ENCODE measurements at regions not wholly inside any gene's neighbourhood (a gene's known extent, or its start where the extent isn't known, plus 50 kb on each side); places are given as distances from the start of the nearest gene placed in this dataset.

DNA sequence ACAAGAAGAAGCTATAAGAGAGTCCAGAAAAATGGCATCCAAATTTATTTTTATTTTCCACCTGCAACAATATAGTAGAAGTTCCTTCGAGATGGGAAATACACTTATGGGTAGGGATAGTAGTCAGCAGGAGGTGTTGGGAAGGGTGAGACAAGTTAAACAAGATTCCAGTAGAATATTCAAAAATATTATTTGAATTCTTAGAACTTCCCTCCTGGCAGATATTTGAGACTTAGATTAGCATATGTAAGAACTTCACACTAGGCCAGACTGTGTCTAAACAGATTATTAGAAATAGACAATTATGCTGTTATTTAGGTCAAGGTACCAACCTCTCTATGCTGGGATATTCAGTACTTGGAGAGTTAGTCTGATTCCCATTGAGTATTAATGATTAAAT is 108.7 kb downstream of the PLK2 start:
- Mint-ChIP-seq H3K36me3 (ENCODE audit: low read depth) (no peaks in the 10 kb centered on the region), H3K4me3 (no peak overlapping the region), H3K9me3 (peaks cover 2% of the 10 kb centered on the region), H3K4me1 (no peaks in the 10 kb centered on the region), H3K27ac (ENCODE audit: unreplicated experiment) (no peak overlapping the region), H3K27me3 (ENCODE audit: low read depth) (no peaks in the 10 kb centered on the region)
- TF ChIP-seq, protein P1, sequence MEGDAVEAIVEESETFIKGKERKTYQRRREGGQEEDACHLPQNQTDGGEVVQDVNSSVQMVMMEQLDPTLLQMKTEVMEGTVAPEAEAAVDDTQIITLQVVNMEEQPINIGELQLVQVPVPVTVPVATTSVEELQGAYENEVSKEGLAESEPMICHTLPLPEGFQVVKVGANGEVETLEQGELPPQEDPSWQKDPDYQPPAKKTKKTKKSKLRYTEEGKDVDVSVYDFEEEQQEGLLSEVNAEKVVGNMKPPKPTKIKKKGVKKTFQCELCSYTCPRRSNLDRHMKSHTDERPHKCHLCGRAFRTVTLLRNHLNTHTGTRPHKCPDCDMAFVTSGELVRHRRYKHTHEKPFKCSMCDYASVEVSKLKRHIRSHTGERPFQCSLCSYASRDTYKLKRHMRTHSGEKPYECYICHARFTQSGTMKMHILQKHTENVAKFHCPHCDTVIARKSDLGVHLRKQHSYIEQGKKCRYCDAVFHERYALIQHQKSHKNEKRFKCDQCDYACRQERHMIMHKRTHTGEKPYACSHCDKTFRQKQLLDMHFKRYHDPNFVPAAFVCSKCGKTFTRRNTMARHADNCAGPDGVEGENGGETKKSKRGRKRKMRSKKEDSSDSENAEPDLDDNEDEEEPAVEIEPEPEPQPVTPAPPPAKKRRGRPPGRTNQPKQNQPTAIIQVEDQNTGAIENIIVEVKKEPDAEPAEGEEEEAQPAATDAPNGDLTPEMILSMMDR (conservative IDR thresholded peaks at IDR 0.05), result no peak
- no peak for DNase-seq (ENCODE audit: low read depth, low spot score)

GRCh38 chr5:58348996-58349728 is 110.7 kb downstream of the PLK2 start:
- Mint-ChIP-seq H3K27ac (ENCODE audit: unreplicated experiment) (no peak overlapping the region), H3K4me1 (no peaks in the 10 kb centered on the region), H3K4me3 (no peak overlapping the region), H3K27me3 (ENCODE audit: low read depth) (no peaks in the 10 kb centered on the region), H3K36me3 (ENCODE audit: low read depth) (no peaks in the 10 kb centered on the region), H3K9me3 (peaks cover 2% of the 10 kb centered on the region)
- TF ChIP-seq, protein P1 (conservative IDR thresholded peaks at IDR 0.05), result no peak
- no peak for DNase-seq (ENCODE audit: low read depth, low spot score)

GRCh38 chr5:58346041-58346440 is 113.8 kb downstream of the PLK2 start:
- Mint-ChIP-seq H3K27ac (ENCODE audit: unreplicated experiment) (no peak overlapping the region), H3K9me3 (no peaks in the 10 kb centered on the region), H3K27me3 (ENCODE audit: low read depth) (no peaks in the 10 kb centered on the region), H3K36me3 (ENCODE audit: low read depth) (no peaks in the 10 kb centered on the region), H3K4me3 (no peak overlapping the region), H3K4me1 (no peaks in the 10 kb centered on the region)
- TF ChIP-seq, protein P1 (conservative IDR thresholded peaks at IDR 0.05), result no peak
- DNase-seq (ENCODE audit: low read depth, low spot score), result no peak

GRCh38 chr5:58341476-58341875 is 118.4 kb downstream of the PLK2 start:
- Mint-ChIP-seq H3K27me3 (ENCODE audit: low read depth) (no peaks in the 10 kb centered on the region), H3K36me3 (ENCODE audit: low read depth) (no peaks in the 10 kb centered on the region), H3K27ac (ENCODE audit: unreplicated experiment) (no peak overlapping the region), H3K4me3 (no peak overlapping the region), H3K4me1 (peaks cover 7% of the 10 kb centered on the region), H3K9me3 (no peaks in the 10 kb centered on the region)
- DNase-seq (ENCODE audit: low read depth, low spot score), result no peak
- TF ChIP-seq, protein P1 (conservative IDR thresholded peaks at IDR 0.05), result no peak

DNA sequence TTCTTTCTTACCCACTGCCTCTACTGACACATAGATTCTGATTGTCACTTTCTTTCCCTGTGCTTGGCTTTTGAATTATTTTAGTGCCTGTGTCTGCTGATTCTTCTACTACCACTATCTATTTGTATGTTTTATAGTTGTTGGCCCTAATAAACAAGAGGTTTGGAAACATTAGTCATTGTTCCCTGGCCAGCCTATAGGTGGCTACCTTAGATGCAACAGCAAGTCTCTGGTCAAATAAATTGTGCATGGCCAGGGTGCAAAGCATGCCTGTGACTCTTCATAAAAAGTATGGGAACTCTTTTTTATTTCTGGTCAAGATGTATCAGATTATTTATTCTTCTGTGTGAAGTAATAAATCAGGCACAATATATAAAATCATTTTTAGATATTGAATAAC is 124.4 kb downstream of the PLK2 start:
- Mint-ChIP-seq H3K9me3 (peaks cover 5% of the 10 kb centered on the region), H3K27me3 (ENCODE audit: low read depth) (no peaks in the 10 kb centered on the region)

More for the DNA sequence above, 124.4 kb downstream of the PLK2 start:
- no peak overlapping the region for H3K4me3 Mint-ChIP-seq
- no peaks in the 10 kb centered on the region for H3K36me3 Mint-ChIP-seq (ENCODE audit: low read depth)
- TF ChIP-seq, protein P1 (conservative IDR thresholded peaks at IDR 0.05), result no peak
- H3K4me1 Mint-ChIP-seq, result peaks cover 7% of the 10 kb centered on the region
- no peak overlapping the region for H3K27ac Mint-ChIP-seq (ENCODE audit: unreplicated experiment)
- no peak for DNase-seq (ENCODE audit: low read depth, low spot score)
